SK-N-SH (cell line): ENCODE measurements at regions not wholly inside any gene's neighbourhood (a gene's known extent, or its start where the extent isn't known, plus 50 kb on each side); places are given as distances from the start of the nearest gene placed in this dataset.

Experiments
- CTCF ChIA-PET: fragments of 300-600, 350-600 bp; formaldehyde crosslinking; extraction: SDS; loops from one replicate; lab custom pipeline; 2021; lab: Yijun Ruan, JAX
- POLR2A ChIA-PET: fragments of 350-600 bp; sonication (Branson Sonifier 250); formaldehyde crosslinking; extraction: SDS; loops from one replicate; lab custom pipeline; 2020; ENCODE audit warnings: antibody characterized with exemption, inconsistent platforms; lab: Yijun Ruan, JAX
- DNase-seq: peaks from one replicate; pipeline ENCODE4 v3.0.0; 2012
- H2AFZ ChIP-seq: fragments of 200-600 bp; sonication (generic); 2 replicates; pipeline ENCODE4 v1.8.1; 2016; ENCODE audit warnings: antibody characterized with exemption, mild to moderate bottlenecking, low read depth
- H3F3A ChIP-seq: fragments of 200-600 bp; sonication (generic); replicated peaks from 2 replicates; pipeline ENCODE3; 2016; ENCODE audit warnings: antibody characterized with exemption, mild to moderate bottlenecking; ENCODE audit not compliant: insufficient read depth
- H3K27ac ChIP-seq, 2 experiments: fragments of 200-500 bp in 1 of 2; fragments of 200-600 bp in 1 of 2; sonication (Bioruptor generic) in 1 of 2; sonication (generic), shearing (Covaris generic) in 1 of 2; 2 replicates each; pipeline versions ENCODE4 v1.5.1 to v1.6.1; 2014 to 2016; ENCODE audit warnings: low read depth in 2 of 2, inconsistent platforms in 1 of 2, low read length in 1 of 2, mild to moderate bottlenecking in 1 of 2, mixed read lengths in 1 of 2
- H3K27me3 ChIP-seq: fragments of 200-600 bp; sonication (generic), shearing (Covaris generic); 2 replicates; pipeline ENCODE4 v1.6.1; 2016; ENCODE audit warnings: mixed run types; ENCODE audit not compliant: insufficient read depth
- H3K36me3 ChIP-seq, 2 experiments: fragments of 200-500 bp in 1 of 2; fragments of 200-600 bp in 1 of 2; sonication (Bioruptor generic) in 1 of 2; sonication (generic) in 1 of 2; replicated peaks in 1 of 2; 2 replicates each; pipeline versions ENCODE3 to v1.5.1; 2014 to 2016; ENCODE audit warnings: low read length in 1 of 2, mild to moderate bottlenecking in 1 of 2; ENCODE audit not compliant: insufficient read depth in 2 of 2, control insufficient read depth in 1 of 2
- H3K4me1 ChIP-seq, 2 experiments: fragments of 200-500 bp in 1 of 2; fragments of 200-600 bp in 1 of 2; sonication (Bioruptor generic) in 1 of 2; sonication (generic), shearing (Covaris generic) in 1 of 2; 2 replicates each; pipeline versions ENCODE4 v1.5.1 to v1.6.1; 2014 to 2016; ENCODE audit warnings: low read depth in 1 of 2, low read length in 1 of 2, mixed run types in 1 of 2; ENCODE audit not compliant: insufficient read depth in 2 of 2, control insufficient read depth in 1 of 2
- H3K4me2 ChIP-seq: fragments of 200-600 bp; sonication (generic), shearing (Covaris generic); 2 replicates; pipeline ENCODE4 v1.6.1; 2017; ENCODE audit warnings: mixed run types
- H3K4me3 ChIP-seq, 2 experiments: fragments of 200-500 bp in 1 of 2; fragments of 200-600 bp in 1 of 2; sonication (Bioruptor generic) in 1 of 2; sonication (generic), shearing (Covaris generic) in 1 of 2; 2 replicates each; pipeline versions ENCODE4 v1.5.1 to v1.8.1; 2014 to 2016; ENCODE audit warnings: low read depth in 2 of 2, inconsistent platforms in 1 of 2, low read length in 1 of 2, mild to moderate bottlenecking in 1 of 2, mixed read lengths in 1 of 2, moderate library complexity in 1 of 2
- H3K79me2 ChIP-seq: fragments of 200-600 bp; sonication (generic); 2 replicates; pipeline ENCODE4 v1.8.1; 2017; ENCODE audit warnings: mild to moderate bottlenecking; ENCODE audit not compliant: insufficient read depth
- H3K9ac ChIP-seq: fragments of 200-600 bp; sonication (generic); 2 replicates; pipeline ENCODE4 v1.6.1; 2017; ENCODE audit warnings: mixed run types
- H3K9me2 ChIP-seq: fragments of 200-600 bp; sonication (generic); 2 replicates; pipeline ENCODE4 v1.6.1; 2017; ENCODE audit warnings: mixed run types
- H3K9me3 ChIP-seq: fragments of 200-600 bp; sonication (generic); 2 replicates; pipeline ENCODE4 v1.6.1; 2017; ENCODE audit warnings: mixed run types, mild to moderate bottlenecking, moderate library complexity
- H4K20me1 ChIP-seq: fragments of 200-600 bp; sonication (generic); 2 replicates; pipeline ENCODE4 v1.6.1; 2017; ENCODE audit warnings: mild to moderate bottlenecking, mixed run types; ENCODE audit not compliant: insufficient read depth
- EP300 ChIP-seq, 2 experiments: IDR thresholded peaks; 2 replicates each; pipeline versions ENCODE4 v1.4.0 to v1.6.1; 2012; ENCODE audit warnings: borderline replicate concordance in 1 of 2, low read depth in 1 of 2, low read length in 1 of 2
- EZH2phosphoT487 ChIP-seq: fragments of 200-600 bp; sonication (generic); IDR thresholded peaks from 2 replicates; pipeline ENCODE4 v1.6.1; 2017; ENCODE audit warnings: low read depth, mixed run types, mild to moderate bottlenecking, antibody characterized with exemption, moderate library complexity, borderline replicate concordance
- FOXJ3 ChIP-seq: sonication (generic); formaldehyde crosslinking; IDR thresholded peaks from 2 replicates; pipeline ENCODE4 v1.5.1; 2020; ENCODE audit warnings: mild to moderate bottlenecking, missing genetic modification reagents
- FOXM1 ChIP-seq: IDR thresholded peaks from 2 replicates; pipeline ENCODE4 v1.4.0; 2012; ENCODE audit warnings: low read depth, mild to moderate bottlenecking
- GABPA ChIP-seq: IDR thresholded peaks from 2 replicates; pipeline ENCODE4 v1.4.0; 2012; ENCODE audit warnings: low read depth, mild to moderate bottlenecking
- GATA2 ChIP-seq: sonication (generic); formaldehyde crosslinking; IDR thresholded peaks from 2 replicates; pipeline ENCODE4 v1.5.0; 2020; ENCODE audit warnings: mild to moderate bottlenecking, missing genetic modification reagents
- JUND ChIP-seq: IDR thresholded peaks from 2 replicates; pipeline ENCODE4 v1.4.0; 2012
- MEF2A ChIP-seq: IDR thresholded peaks from 2 replicates; pipeline ENCODE4 v1.4.0; 2012; ENCODE audit warnings: low read depth, borderline replicate concordance
- NFIC ChIP-seq: IDR thresholded peaks from 2 replicates; pipeline ENCODE4 v1.4.0; 2012; ENCODE audit warnings: borderline replicate concordance
- POLR2AphosphoS5 ChIP-seq: IDR thresholded peaks from 2 replicates; pipeline ENCODE4 v1.6.1; 2012; ENCODE audit warnings: low read depth, low read length
- RCOR1 ChIP-seq: fragments of 150-350 bp; IDR thresholded peaks from 2 replicates; pipeline ENCODE4 v1.6.1; 2017; ENCODE audit warnings: antibody characterized with exemption, low read length
- RFX5 ChIP-seq: IDR thresholded peaks from 2 replicates; pipeline ENCODE4 v1.6.1; 2012; ENCODE audit warnings: mild to moderate bottlenecking, improper control_type of control experiment, low read length
- SIN3A ChIP-seq: IDR thresholded peaks from 2 replicates; pipeline ENCODE4 v1.6.1; 2012; ENCODE audit warnings: low read depth, mild to moderate bottlenecking, low read length, moderate library complexity, borderline replicate concordance
- TEAD4 ChIP-seq: IDR thresholded peaks from 2 replicates; pipeline ENCODE4 v1.4.0; 2012; ENCODE audit warnings: mild to moderate bottlenecking, borderline replicate concordance; ENCODE audit not compliant: insufficient read depth
- USF1 ChIP-seq: IDR thresholded peaks from 2 replicates; pipeline ENCODE4 v1.4.0; 2012; ENCODE audit warnings: low read depth, borderline replicate concordance
- YY1 ChIP-seq: IDR thresholded peaks from 2 replicates; pipeline ENCODE4 v1.4.0; 2012; ENCODE audit warnings: low read depth, mild to moderate bottlenecking
- WGBS: methylation state at CpG from one replicate; pipeline ENCODE4 v1.1.6; 2017; ENCODE audit warnings: low lambda C conversion rate; 5-methylcytosine and 5-hydroxymethylcytosine counted together
- TF ChIP-seq, protein P1 (sequence below): fragments of 200-600 bp; sonication (generic); IDR thresholded peaks from 2 replicates; pipeline ENCODE4 v1.6.1; 2017; ENCODE audit warnings: antibody characterized with exemption, mild to moderate bottlenecking, moderate library complexity

GRCh38 chr4:165782623-165783022 is 90.4 kb upstream of the TLL1 start:
- no peak for TF ChIP-seq FOXM1
- TF ChIP-seq NFIC = no peak
- no peak for TF ChIP-seq RCOR1
- no peak for TF ChIP-seq POLR2AphosphoS5
- TF ChIP-seq YY1 = no peak
- no peak for TF ChIP-seq FOXJ3 (CRISPR knock-in tag)
- TF ChIP-seq, all 33 proteins: peak for 0
- H3K4me2 ChIP-seq = no peak overlapping the region
- H3K27ac ChIP-seq = no peak overlapping the region
- no peaks in the 10 kb centered on the region for H3K9me3 ChIP-seq
- H3K36me3 ChIP-seq = no peaks in the 10 kb centered on the region
- no peak for DNase-seq
- no peaks in the 10 kb centered on the region; the same call in 1 of the 2 replicates for H3K9me2 ChIP-seq
- POLR2A ChIA-PET = no interaction called here
- no peaks in the 10 kb centered on the region for H3K4me1 ChIP-seq
- H3K27me3 ChIP-seq = no peaks in the 10 kb centered on the region
- CTCF ChIA-PET = no interaction called here
- no peaks in the 10 kb centered on the region for H3F3A ChIP-seq
- H3K9ac ChIP-seq = no peak overlapping the region
- no peaks in the 10 kb centered on the region for H4K20me1 ChIP-seq
- no peak overlapping the region for H2AFZ ChIP-seq
- no peak overlapping the region for H3K4me3 ChIP-seq
- H3K79me2 ChIP-seq = no peaks in the 10 kb centered on the region

DNA sequence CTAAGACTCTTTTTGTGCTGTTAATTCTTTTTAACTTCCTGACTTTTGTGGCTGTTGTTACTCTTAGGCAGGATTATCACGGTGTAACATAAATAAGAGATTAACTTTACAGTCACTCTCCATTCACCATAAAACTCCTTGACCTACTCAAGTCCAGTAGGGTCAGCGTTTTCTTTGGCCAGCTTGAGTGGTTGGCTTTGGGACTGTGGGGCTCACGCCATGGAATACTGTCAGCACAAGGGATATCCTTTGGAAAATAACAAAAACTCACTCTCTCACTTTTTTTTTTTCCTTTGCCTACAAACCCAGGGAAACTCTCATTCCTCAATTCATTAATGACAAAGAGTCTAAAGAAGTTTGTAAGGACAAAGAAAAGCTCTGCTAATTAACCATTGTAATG is 89.4 kb upstream of the TLL1 start:
- no peaks in the 10 kb centered on the region for H4K20me1 ChIP-seq
- no peak overlapping the region for H3K9ac ChIP-seq
- no peak for DNase-seq
- no peaks in the 10 kb centered on the region for H3K79me2 ChIP-seq
- no peak overlapping the region for H2AFZ ChIP-seq
- no peak overlapping the region for H3K4me2 ChIP-seq
- no peak for TF ChIP-seq EP300 (IDR thresholded peaks at IDR 0.05; ENCODE audit: borderline replicate concordance in 1 of 2, low read depth in 1 of 2, low read length in 1 of 2)
- no peak for TF ChIP-seq TEAD4
- TF ChIP-seq USF1 = no peak
- no peak for TF ChIP-seq RFX5
- no peak for TF ChIP-seq SIN3A
- TF ChIP-seq, protein P1, sequence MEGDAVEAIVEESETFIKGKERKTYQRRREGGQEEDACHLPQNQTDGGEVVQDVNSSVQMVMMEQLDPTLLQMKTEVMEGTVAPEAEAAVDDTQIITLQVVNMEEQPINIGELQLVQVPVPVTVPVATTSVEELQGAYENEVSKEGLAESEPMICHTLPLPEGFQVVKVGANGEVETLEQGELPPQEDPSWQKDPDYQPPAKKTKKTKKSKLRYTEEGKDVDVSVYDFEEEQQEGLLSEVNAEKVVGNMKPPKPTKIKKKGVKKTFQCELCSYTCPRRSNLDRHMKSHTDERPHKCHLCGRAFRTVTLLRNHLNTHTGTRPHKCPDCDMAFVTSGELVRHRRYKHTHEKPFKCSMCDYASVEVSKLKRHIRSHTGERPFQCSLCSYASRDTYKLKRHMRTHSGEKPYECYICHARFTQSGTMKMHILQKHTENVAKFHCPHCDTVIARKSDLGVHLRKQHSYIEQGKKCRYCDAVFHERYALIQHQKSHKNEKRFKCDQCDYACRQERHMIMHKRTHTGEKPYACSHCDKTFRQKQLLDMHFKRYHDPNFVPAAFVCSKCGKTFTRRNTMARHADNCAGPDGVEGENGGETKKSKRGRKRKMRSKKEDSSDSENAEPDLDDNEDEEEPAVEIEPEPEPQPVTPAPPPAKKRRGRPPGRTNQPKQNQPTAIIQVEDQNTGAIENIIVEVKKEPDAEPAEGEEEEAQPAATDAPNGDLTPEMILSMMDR = no peak
- TF ChIP-seq GATA2 (CRISPR knock-in tag) = no peak
- TF ChIP-seq JUND = no peak
- no peak for TF ChIP-seq EZH2phosphoT487
- no peak for TF ChIP-seq GABPA
- TF ChIP-seq MEF2A = no peak
- TF ChIP-seq FOXM1 = no peak
- H3K9me3 ChIP-seq = no peaks in the 10 kb centered on the region
- 9% methylated on average over 3 of the region's 3 CpGs for WGBS
- H3F3A ChIP-seq = no peaks in the 10 kb centered on the region
- no peaks in the 10 kb centered on the region; the same call in 1 of the 2 replicates for H3K9me2 ChIP-seq
- H3K4me1 ChIP-seq = no peaks in the 10 kb centered on the region
- no peak overlapping the region for H3K27ac ChIP-seq
- POLR2A ChIA-PET = no interaction called here
- H3K36me3 ChIP-seq = no peaks in the 10 kb centered on the region
- H3K4me3 ChIP-seq = no peak overlapping the region
- CTCF ChIA-PET = no interaction called here
- no peaks in the 10 kb centered on the region for H3K27me3 ChIP-seq
